Kidney tubule cell (primary cell): ENCODE measurements at regions not wholly inside any gene's neighbourhood (a gene's known extent, or its start where the extent isn't known, plus 50 kb on each side); places are given as distances from the start of the nearest gene placed in this dataset.
"Not testable (repeated sequence)": the region's sequence is repeated elsewhere in the genome, so short reads cannot be mapped to it uniquely, and the experiment has no call there.

ENCODE experiments used
- DNase-seq: peaks from one replicate; pipeline ENCODE4 v3.0.0-alpha.2; 2018; ENCODE audit warnings: low spot score

GRCh38 chr17:51435641-51436091 lies 175.3 kb downstream of the UTP18 start:
- DNase-seq, result peak; percentile 25

DNA sequence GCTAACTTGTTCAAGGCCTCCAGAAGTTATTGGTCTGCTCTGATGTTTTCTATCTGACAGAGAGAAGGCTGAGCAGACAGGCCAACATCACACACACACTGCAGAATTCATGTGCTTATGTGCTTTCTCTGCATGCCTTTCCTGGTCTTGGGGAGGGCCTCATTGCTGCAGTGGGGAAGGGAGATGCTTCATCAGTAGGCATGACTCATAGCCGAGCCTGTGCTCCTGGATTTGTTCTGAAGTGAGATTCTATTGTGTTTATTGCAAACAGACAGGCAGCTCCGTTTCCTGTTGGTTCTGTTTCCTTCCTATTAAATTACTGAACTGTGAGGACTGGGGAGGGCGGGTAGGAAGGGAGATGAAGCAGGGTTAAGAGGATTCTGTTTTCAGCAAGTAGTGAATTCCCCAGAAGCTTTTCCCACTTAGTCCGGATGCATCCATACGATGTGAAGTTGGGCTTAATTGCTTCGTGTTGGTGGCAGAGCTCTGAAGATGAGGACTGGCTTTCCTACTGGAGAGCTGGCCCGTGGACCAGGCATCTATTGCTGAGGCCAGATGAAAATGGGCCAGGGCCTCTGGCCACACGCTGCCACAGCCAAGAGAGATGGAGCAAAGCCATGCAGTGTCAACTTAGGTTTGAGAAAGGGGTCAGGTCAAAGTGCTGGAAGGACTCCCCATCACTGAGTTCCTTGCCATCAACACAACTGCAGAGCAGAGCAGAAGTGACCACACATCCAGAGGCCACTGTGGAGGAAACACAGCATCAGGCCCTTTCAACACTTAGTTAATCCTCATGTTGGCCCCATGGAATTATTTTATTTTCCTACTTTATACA lies 179.3 kb downstream of the UTP18 start:
- DNase-seq, result peak; percentile 63

GRCh38 chr17:51441431-51441830 lies 181.1 kb downstream of the UTP18 start:
- DNase-seq, result no peak

DNA sequence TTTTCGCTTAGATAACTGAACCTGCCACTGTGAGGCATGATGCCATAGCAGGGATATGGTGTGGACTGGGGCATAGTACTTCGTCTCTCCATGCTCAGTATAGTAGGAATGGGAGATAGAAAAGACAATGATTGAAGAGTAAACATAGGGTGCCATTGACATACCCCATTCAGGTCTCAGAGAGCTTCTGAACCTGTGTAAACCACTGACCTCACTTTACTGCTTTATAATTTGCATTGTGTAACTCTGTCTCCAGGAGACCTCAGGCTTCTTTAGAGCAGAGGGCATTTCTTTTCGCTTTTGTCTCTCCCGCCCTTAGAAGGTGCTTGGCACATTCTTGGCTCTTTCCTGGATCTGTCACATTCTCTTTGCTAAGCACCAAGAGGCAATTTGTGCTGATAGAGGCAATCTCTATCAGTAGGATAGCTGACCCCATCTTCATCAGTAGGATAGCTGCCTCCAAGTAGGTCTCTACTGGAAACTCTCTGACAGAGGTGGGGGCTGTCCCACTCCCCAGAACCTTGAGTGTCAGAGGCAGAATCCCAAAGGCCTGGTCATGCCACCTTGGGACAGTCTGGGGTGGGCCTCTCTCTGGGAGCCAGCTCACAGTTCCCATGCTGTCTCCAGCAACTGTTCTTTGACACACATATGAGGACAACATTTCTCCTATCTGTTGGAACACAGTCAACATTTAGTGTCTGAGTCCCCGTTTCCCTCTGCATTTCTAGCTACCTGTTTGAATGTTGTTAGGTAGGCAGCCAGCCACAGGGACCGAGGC lies 181.9 kb downstream of the UTP18 start:
- DNase-seq, result no peak

GRCh38 chr17:51443646-51444045 lies 183.3 kb downstream of the UTP18 start:
- DNase-seq, result no peak

GRCh38 chr17:51445946-51446345 lies 185.6 kb downstream of the UTP18 start:
- no peak for DNase-seq

DNA sequence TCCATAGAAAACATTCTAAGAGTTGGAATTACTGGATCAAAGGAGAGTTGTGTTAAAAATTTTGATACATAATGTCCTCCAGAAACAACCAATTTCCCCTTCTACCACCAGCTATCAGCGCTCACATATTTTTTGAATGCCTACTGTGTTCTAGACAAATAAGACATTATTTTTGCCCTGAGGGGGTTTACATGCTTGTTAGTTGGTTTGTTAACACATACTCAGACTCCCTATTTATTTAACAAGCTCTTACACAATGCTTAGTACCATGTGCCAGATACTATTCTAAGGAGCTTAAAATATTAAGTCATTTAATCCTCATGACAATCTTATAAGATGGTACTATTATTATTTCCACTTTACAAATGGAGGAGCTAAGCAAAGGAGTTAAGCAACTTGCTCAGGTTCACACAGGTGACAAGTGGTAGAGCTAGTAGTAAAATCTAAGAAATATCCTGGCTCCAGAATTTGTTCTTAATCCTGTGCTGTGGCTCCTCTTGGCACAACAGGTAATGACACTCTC lies 194.2 kb downstream of the UTP18 start:
- DNase-seq, result no peak

- DNase-seq, result no peak
Measured at GRCh38 chr17:51455211-51455610, 194.9 kb downstream of the UTP18 start.

GRCh38 chr17:51455931-51456330 lies 195.6 kb downstream of the UTP18 start:
- DNase-seq, result no peak

- no peak for DNase-seq
Measured at GRCh38 chr17:51456942-51457341, 196.6 kb downstream of the UTP18 start.

- DNase-seq, result peak; percentile 69
Measured at GRCh38 chr17:51461578-51462004, 201.2 kb downstream of the UTP18 start.

GRCh38 chr17:51463353-51463752 lies 203.0 kb downstream of the UTP18 start:
- DNase-seq, result no peak

DNA sequence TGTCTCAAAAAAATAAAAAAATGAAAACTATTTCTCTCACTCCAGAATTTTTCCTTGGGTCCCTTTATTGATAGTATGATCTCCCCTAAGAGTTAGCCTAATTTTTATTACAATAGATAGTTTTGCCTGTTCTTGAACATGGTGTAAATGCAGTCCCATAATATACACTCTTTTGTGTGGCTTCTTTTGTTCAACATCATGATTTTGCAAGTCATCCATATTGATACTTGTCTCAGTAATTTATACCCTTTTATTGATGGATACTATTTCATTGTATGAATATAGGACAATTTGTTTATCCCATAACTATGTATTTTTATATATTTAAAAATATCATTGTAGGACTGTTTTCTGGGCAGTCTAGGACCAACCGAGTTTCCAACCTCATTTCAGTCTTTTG lies 207.0 kb downstream of the UTP18 start:
- DNase-seq, result no peak

- DNase-seq, result no peak
Measured at GRCh38 chr17:51472670-51473205, 212.4 kb downstream of the UTP18 start.

GRCh38 chr17:51474764-51475163 lies 214.4 kb downstream of the UTP18 start:
- no peak for DNase-seq

- no peak for DNase-seq
Measured at GRCh38 chr17:51475730-51476129, 215.4 kb downstream of the UTP18 start.

DNA sequence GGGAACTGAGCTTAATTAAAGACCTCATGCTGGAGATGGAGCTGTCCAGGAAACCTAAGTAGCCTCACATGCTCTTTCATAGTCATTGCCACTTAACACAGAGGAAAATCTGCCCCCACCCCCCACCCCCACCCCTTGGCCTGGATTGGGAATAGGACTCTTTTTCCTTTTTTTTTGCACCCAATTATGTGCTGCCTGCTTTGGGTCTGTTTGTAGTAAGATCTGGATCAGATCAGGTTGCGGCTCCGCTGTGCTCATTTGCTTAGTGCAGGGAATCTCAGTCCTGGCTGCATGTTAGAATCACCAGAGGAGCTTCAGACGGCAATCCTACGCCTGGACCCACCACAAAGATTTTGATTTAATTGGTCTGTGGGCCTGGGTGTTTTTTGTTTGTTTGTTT lies 219.0 kb downstream of the UTP18 start:
- DNase-seq, result no peak

GRCh38 chr17:51481370-51481769 lies 221.0 kb downstream of the UTP18 start:
- no peak for DNase-seq

- not testable (repeated sequence) for DNase-seq
Measured at GRCh38 chr17:51482248-51482647, 221.9 kb downstream of the UTP18 start.

GRCh38 chr17:51486091-51486490 lies 225.7 kb downstream of the UTP18 start:
- no peak for DNase-seq

DNA sequence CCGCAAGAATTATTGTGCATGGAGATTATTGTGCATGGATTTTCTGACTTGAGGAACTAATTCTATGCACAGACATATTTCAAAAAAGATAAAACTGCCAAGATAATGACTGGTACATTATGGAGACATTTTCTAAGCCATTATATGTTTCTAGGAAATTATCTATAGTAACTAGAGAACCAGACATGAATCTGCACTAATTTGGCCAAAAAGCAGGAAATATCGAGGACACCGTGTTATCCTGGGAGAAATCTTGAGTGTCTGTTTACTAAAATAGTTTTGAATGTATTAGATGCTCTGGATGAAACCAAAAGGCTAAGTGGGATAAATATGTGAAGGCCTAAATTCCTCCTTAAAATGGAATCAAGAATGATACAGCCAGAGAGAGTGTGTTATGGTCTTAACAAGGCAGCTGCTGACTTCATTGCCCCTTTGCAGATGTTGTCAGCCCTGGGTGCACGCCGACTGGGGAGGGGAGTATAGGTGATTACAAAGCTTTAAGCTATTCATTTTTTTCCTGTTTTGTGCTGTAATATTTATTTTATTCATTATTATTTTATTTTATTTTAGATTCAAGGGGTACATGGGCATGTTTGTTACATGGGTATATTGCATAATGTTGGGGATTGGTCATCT lies 226.7 kb downstream of the UTP18 start:
- no peak for DNase-seq

DNA sequence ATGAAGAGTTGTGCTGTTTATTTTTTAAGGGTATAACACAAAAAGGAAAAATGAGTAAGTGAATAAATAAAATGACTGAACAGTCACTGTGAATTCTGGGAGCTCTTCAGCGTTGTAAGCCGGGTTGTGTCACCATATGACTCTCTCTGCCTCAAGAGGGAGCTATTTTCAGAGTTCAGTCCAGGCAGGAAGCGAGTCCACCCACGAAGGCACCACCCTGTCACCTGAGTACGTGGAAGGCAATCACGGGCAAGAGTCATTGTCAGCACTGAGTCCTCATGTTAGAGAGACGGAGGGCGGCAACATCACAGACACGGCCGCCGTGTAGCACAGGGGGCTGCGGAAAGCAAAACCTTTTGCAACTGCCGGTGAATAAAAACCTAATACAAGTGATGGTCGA lies 227.6 kb downstream of the UTP18 start:
- DNase-seq, result peak; percentile 40
